ENCODE measurements at regions not wholly inside any gene's neighbourhood (a gene's known extent, or its start where the extent isn't known, plus 50 kb on each side); places are given as distances from the start of the nearest gene placed in this dataset.
"Not testable (repeated sequence)": the region's sequence is repeated elsewhere in the genome, so short reads cannot be mapped to it uniquely, and the experiment has no call there.

DNA sequence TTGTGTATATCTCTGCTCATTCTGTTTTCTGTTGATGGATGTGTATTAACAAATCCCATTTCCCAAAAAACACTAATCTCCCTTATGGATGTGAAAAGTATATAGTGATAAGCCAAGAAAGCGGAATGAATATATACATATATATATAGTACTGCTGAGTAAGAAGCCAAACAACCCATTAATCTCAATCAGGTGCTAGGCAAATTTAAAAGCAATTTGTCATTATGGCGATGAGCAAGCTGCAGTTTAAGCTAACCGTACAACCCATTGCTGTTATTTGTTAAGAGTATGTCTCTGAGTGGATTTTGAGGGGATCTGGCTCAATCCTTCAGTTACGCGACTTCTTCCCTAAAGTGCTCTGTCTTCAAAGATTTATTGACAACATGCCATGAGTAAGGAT lies 640.4 kb upstream of the ARRDC3 start:
- no peak for DNase-seq
- Mint-ChIP-seq H3K36me3 (ENCODE audit: unreplicated experiment) (no peaks in the 10 kb centered on the region), H3K9me3 (ENCODE audit: unreplicated experiment) (no peaks in the 10 kb centered on the region), H3K27ac (ENCODE audit: unreplicated experiment) (no peak overlapping the region), H3K27me3 (ENCODE audit: unreplicated experiment) (no peaks in the 10 kb centered on the region), H3K4me1 (ENCODE audit: low read depth, unreplicated experiment) (no peaks in the 10 kb centered on the region), H3K4me3 (ENCODE audit: unreplicated experiment) (no peak overlapping the region)
- TF ChIP-seq, protein P1, sequence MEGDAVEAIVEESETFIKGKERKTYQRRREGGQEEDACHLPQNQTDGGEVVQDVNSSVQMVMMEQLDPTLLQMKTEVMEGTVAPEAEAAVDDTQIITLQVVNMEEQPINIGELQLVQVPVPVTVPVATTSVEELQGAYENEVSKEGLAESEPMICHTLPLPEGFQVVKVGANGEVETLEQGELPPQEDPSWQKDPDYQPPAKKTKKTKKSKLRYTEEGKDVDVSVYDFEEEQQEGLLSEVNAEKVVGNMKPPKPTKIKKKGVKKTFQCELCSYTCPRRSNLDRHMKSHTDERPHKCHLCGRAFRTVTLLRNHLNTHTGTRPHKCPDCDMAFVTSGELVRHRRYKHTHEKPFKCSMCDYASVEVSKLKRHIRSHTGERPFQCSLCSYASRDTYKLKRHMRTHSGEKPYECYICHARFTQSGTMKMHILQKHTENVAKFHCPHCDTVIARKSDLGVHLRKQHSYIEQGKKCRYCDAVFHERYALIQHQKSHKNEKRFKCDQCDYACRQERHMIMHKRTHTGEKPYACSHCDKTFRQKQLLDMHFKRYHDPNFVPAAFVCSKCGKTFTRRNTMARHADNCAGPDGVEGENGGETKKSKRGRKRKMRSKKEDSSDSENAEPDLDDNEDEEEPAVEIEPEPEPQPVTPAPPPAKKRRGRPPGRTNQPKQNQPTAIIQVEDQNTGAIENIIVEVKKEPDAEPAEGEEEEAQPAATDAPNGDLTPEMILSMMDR (IDR thresholded peaks at IDR 0.05; ENCODE audit: partially characterized antibody, unreplicated experiment), result no peak

DNA sequence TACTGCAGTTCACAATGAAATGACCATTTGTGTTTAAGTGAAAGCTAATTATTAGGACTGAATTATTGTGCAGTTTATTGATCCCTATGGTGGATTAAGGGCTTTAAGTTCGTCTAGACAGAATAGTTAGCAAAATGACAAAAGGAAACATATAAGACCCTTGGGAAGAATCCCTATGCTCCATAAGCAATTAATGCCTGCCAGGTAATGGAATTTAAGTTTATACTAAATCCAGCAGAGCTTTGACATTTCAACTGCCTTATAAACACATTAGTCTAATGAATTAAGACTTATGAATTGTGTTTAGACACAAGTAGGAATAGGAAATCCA lies 640.0 kb upstream of the ARRDC3 start:
- no peak for DNase-seq
- H3K4me1 Mint-ChIP-seq (ENCODE audit: low read depth, unreplicated experiment), result no peaks in the 10 kb centered on the region
- TF ChIP-seq, protein P1 (IDR thresholded peaks at IDR 0.05; ENCODE audit: partially characterized antibody, unreplicated experiment), result no peak
- H3K36me3 Mint-ChIP-seq (ENCODE audit: unreplicated experiment), result no peaks in the 10 kb centered on the region
- H3K4me3 Mint-ChIP-seq (ENCODE audit: unreplicated experiment), result no peak overlapping the region
- H3K27ac Mint-ChIP-seq (ENCODE audit: unreplicated experiment), result no peak overlapping the region
- H3K27me3 Mint-ChIP-seq (ENCODE audit: unreplicated experiment), result no peaks in the 10 kb centered on the region
- H3K9me3 Mint-ChIP-seq (ENCODE audit: unreplicated experiment), result no peaks in the 10 kb centered on the region

DNA sequence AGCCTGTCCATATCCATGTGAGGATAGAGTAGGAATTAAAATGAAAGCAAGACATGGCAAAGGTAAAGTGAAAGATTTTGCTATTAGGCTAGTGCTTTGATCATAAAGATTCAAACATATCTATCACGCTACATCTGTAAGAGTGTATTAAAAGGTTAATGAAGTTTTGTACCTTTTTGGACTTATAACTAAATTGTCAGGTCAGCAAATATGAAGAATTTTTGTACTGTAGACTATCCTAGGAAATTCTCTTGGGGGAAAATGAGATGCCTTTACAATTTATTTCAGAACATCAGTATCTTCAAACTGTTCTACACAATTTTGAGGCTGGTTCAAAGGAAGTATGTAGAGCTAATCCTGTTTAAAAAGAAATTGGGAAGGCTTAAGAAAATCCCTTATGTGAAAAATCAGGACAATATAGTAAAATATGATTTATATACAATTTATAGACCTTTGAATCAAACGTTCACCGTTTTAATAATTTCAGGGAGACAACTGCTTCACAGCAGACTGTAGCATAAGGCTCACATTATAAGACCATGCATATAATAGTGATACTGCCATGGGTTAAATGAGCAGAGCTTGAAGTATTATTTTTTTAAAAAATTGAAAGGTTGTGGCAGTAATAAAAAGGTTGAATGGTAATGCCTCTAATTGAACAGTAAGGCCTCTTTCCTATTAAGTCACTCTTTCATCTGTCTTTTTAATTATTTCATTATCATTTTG lies 639.5 kb upstream of the ARRDC3 start:
- H3K9me3 Mint-ChIP-seq (ENCODE audit: unreplicated experiment), result no peaks in the 10 kb centered on the region
- H3K27ac Mint-ChIP-seq (ENCODE audit: unreplicated experiment), result no peak overlapping the region
- no peak for DNase-seq
- no peaks in the 10 kb centered on the region for H3K36me3 Mint-ChIP-seq (ENCODE audit: unreplicated experiment)
- H3K4me3 Mint-ChIP-seq (ENCODE audit: unreplicated experiment), result no peak overlapping the region
- no peaks in the 10 kb centered on the region for H3K4me1 Mint-ChIP-seq (ENCODE audit: low read depth, unreplicated experiment)
- TF ChIP-seq, protein P1 (IDR thresholded peaks at IDR 0.05; ENCODE audit: partially characterized antibody, unreplicated experiment), result no peak
- no peaks in the 10 kb centered on the region for H3K27me3 Mint-ChIP-seq (ENCODE audit: unreplicated experiment)

- no peaks in the 10 kb centered on the region for H3K9me3 Mint-ChIP-seq (ENCODE audit: unreplicated experiment)
Measured at GRCh38 chr5:92019376-92019990, 636.4 kb upstream of the ARRDC3 start.

GRCh38 chr5:92017776-92018175 lies 634.7 kb upstream of the ARRDC3 start:
- TF ChIP-seq, protein P1 (IDR thresholded peaks at IDR 0.05; ENCODE audit: partially characterized antibody, unreplicated experiment), result no peak
- no peaks in the 10 kb centered on the region for H3K9me3 Mint-ChIP-seq (ENCODE audit: unreplicated experiment)
- no peak for DNase-seq
- no peaks in the 10 kb centered on the region for H3K27me3 Mint-ChIP-seq (ENCODE audit: unreplicated experiment)
- H3K4me1 Mint-ChIP-seq (ENCODE audit: low read depth, unreplicated experiment), result no peaks in the 10 kb centered on the region
- no peak overlapping the region for H3K4me3 Mint-ChIP-seq (ENCODE audit: unreplicated experiment)
- H3K36me3 Mint-ChIP-seq (ENCODE audit: unreplicated experiment), result no peaks in the 10 kb centered on the region
- no peak overlapping the region for H3K27ac Mint-ChIP-seq (ENCODE audit: unreplicated experiment)

More at GRCh38 chr5:92019376-92019990, 636.4 kb upstream of the ARRDC3 start:
- no peak for DNase-seq
- Mint-ChIP-seq H3K4me3 (ENCODE audit: unreplicated experiment) (no peak overlapping the region), H3K36me3 (ENCODE audit: unreplicated experiment) (no peaks in the 10 kb centered on the region), H3K27ac (ENCODE audit: unreplicated experiment) (no peak overlapping the region), H3K27me3 (ENCODE audit: unreplicated experiment) (no peaks in the 10 kb centered on the region), H3K4me1 (ENCODE audit: low read depth, unreplicated experiment) (no peaks in the 10 kb centered on the region)
- TF ChIP-seq, protein P1 (IDR thresholded peaks at IDR 0.05; ENCODE audit: partially characterized antibody, unreplicated experiment), result no peak

- not testable (repeated sequence) for H3K36me3 Mint-ChIP-seq (ENCODE audit: unreplicated experiment); H3K4me1 Mint-ChIP-seq (ENCODE audit: low read depth, unreplicated experiment); DNase-seq; H3K9me3 Mint-ChIP-seq (ENCODE audit: unreplicated experiment); H3K27ac Mint-ChIP-seq (ENCODE audit: unreplicated experiment); H3K4me3 Mint-ChIP-seq (ENCODE audit: unreplicated experiment); H3K27me3 Mint-ChIP-seq (ENCODE audit: unreplicated experiment)
Measured at GRCh38 chr5:92011845-92012244, 628.7 kb upstream of the ARRDC3 start.

Measured in glutamatergic neuron (in vitro differentiated cells).